NCI-H2081 (cell line): ENCODE measurements at regions not wholly inside any gene's neighbourhood (a gene's known extent, or its start where the extent isn't known, plus 50 kb on each side); places are given as distances from the start of the nearest gene placed in this dataset.
"Not testable (repeated sequence)": the region's sequence is repeated elsewhere in the genome, so short reads cannot be mapped to it uniquely, and the experiment has no call there.

Experiments
- DNase-seq, 2 experiments: peaks; one replicate each; lab custom pipeline; 2025; lab: John Stamatoyannopoulos, UW

- no peak for DNase-seq
These were observed 113.8 kb upstream of the PPP2R3B start for GRCh38 chrX:500481-501010.

GRCh38 chrX:506341-506740 is 119.6 kb upstream of the PPP2R3B start:
- DNase-seq: no peak

- no peak for DNase-seq
These were observed 121.5 kb upstream of the PPP2R3B start for GRCh38 chrX:508163-508562.

GRCh38 chrX:508821-509220 is 121.8 kb upstream of the SHOX start:
- DNase-seq: not testable (repeated sequence)

- not testable (repeated sequence) for DNase-seq
These were observed 119.5 kb upstream of the SHOX start for GRCh38 chrX:511089-511488.

GRCh38 chrX:518319-518718 is 112.3 kb upstream of the SHOX start:
- no peak for DNase-seq

GRCh38 chrX:519741-520140 is 110.8 kb upstream of the SHOX start:
- no peak for DNase-seq

GRCh38 chrX:522456-522855 is 108.1 kb upstream of the SHOX start:
- no peak for DNase-seq

- DNase-seq: no peak
These were observed 105.5 kb upstream of the SHOX start for GRCh38 chrX:525134-525533.

- DNase-seq: no peak
These were observed 104.0 kb upstream of the SHOX start for GRCh38 chrX:526295-527224.

GRCh38 chrX:530726-531610 is 99.6 kb upstream of the SHOX start:
- no peak for DNase-seq

GRCh38 chrX:531611-531936 is 99.0 kb upstream of the SHOX start:
- DNase-seq: no peak

GRCh38 chrX:534804-535203 is 95.8 kb upstream of the SHOX start:
- DNase-seq: no peak

- no peak for DNase-seq
These were observed 94.0 kb upstream of the SHOX start for GRCh38 chrX:536616-537015.

- DNase-seq: no peak
These were observed 93.4 kb upstream of the SHOX start for GRCh38 chrX:537151-537550.

- DNase-seq: no peak
These were observed 92.3 kb upstream of the SHOX start for GRCh38 chrX:538311-538710.

GRCh38 chrX:541006-541405 is 89.6 kb upstream of the SHOX start:
- not testable (repeated sequence) for DNase-seq

- no peak for DNase-seq
These were observed 88.4 kb upstream of the SHOX start for GRCh38 chrX:542179-542578.

- DNase-seq: no peak
These were observed 85.1 kb upstream of the SHOX start for GRCh38 chrX:545452-545885.

- DNase-seq: no peak
These were observed 80.1 kb upstream of the SHOX start for GRCh38 chrX:550514-550913.

- no peak for DNase-seq
These were observed 79.3 kb upstream of the SHOX start for GRCh38 chrX:551306-551705.

GRCh38 chrX:552496-552895 is 78.1 kb upstream of the SHOX start:
- no peak for DNase-seq

GRCh38 chrX:554271-554670 is 76.3 kb upstream of the SHOX start:
- DNase-seq: no peak
